ENCODE measurements at regions not wholly inside any gene's neighbourhood (a gene's known extent, or its start where the extent isn't known, plus 50 kb on each side); places are given as distances from the start of the nearest gene placed in this dataset.

DNA sequence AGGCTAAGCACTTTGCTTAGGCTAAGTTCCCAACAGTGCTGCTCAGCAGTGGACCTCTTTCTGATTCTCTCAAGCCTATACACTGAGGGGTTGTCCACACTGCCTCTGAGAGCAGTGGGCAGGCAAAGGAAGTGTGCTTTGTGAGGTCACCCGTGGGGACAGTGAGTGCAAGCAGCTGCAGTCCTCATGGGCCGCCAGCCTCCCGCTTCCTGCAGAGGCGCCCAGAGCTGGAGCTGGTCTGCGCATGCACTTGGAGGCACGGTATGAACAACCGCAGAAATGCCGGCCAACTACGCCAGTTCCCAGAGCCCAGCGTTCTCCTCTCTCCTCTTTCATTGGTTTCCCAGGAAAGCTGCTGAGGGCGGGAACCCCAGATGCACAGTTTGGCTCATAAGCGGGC is 149.5 kb upstream of the DLX2 start:
- TF ChIP-seq, protein P1, sequence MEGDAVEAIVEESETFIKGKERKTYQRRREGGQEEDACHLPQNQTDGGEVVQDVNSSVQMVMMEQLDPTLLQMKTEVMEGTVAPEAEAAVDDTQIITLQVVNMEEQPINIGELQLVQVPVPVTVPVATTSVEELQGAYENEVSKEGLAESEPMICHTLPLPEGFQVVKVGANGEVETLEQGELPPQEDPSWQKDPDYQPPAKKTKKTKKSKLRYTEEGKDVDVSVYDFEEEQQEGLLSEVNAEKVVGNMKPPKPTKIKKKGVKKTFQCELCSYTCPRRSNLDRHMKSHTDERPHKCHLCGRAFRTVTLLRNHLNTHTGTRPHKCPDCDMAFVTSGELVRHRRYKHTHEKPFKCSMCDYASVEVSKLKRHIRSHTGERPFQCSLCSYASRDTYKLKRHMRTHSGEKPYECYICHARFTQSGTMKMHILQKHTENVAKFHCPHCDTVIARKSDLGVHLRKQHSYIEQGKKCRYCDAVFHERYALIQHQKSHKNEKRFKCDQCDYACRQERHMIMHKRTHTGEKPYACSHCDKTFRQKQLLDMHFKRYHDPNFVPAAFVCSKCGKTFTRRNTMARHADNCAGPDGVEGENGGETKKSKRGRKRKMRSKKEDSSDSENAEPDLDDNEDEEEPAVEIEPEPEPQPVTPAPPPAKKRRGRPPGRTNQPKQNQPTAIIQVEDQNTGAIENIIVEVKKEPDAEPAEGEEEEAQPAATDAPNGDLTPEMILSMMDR (conservative IDR thresholded peaks at IDR 0.05; ENCODE audit: low read depth, low read length) = no peak
- TF ChIP-seq EZH2 (IDR thresholded peaks at IDR 0.05; ENCODE audit: borderline replicate concordance, low read depth, low read length, poor library complexity, severe bottlenecking) = no peak
